T-helper 1 cell treated with Interleukin-12 subunit alpha and Interleukin-12 subunit beta and Interleukin-4 antibody, amounts not matched to agents 30 ng/mL and 1 ng/mL, for 36 hours (primary cell): ENCODE measurements at regions not wholly inside any gene's neighbourhood (a gene's known extent, or its start where the extent isn't known, plus 50 kb on each side); places are given as distances from the start of the nearest gene placed in this dataset.
"Not testable (repeated sequence)": the region's sequence is repeated elsewhere in the genome, so short reads cannot be mapped to it uniquely, and the experiment has no call there.

Experiments
- intact Hi-C: fragments of 100-400 bp; cut with micrococcal nuclease; formaldehyde crosslinking; loops from one replicate; pipeline ENCODE4 v1.15.1; 2024

- intact Hi-C loops = no loop called here
Measured at GRCh38 chr2:64250063-64250462, 105.8 kb upstream of the PELI1 start.

DNA sequence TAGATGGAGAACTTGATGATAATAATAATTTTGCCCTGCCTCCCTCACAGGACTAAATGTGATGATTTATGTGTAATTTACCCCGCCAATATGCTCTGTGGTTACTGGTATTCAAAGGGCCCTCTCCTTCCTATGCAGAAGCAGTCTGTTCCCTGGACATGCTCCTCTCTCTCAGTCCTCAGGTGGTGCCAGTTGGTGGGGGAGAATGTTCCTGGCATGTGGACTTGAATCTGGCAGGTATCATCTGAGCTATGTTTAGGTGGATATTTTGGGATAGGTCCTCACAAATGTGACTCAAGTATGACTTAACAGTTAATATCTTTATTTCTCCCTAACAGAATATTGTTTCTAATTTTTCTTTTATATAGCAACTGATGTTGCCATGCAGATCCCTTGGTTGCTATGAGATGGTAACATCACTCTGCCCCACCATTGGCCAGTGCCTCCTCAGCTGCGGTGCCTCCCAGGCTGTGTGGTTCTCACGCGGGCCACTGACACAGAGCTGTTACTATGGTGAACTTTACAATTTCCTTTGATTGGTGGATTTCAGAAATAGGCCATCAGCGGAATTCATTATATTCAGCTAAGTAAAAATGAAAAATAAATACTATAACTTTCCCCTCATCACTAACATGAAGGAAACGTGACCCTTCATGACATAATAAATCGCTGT lies 106.7 kb upstream of the PELI1 start:
- intact Hi-C loops = loop anchor here (1.0 kb wide), 1 partner anchor 8 kb away; no protein-coding TSS in a partner anchor

DNA sequence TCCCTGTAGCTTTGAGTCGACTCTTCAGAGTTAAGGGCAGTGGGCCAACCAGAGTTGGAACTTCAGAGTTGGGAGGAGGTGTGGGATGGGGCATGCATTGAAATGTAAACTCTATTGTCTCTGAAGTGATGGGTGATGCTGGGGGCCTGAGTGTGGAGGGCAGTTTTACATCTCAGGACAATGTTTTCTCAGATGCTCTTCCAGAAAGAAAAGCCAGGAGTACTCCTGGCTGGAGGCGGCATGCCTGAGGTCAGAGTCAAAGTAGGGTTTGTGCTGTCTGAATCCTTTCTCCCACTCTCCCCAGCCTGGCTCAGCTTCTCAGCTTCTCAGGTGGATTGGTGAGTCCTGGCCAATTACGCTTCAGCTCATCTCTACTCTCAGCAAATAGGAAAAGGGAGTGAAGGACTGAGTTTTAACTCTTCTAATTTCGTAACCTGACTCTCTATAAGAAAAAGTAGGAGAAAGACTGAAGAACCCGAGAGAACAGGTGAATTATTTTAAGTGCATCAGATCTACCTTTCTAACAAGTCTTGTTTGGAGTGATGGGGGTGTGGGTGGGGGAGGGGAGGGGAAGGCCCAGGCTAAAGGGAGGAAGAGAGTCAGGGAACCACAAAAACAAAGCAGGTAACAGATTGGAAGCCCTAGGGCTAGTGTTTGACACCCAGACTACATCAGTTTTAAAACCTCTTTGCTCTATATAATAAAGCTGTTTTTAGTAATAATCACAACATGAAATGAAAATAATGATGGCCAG lies 107.5 kb upstream of the PELI1 start:
- intact Hi-C loops = loop anchor here (1.0 kb wide), 1 partner anchor 8 kb away; no protein-coding TSS in a partner anchor

GRCh38 chr2:64252251-64252978 lies 108.2 kb upstream of the PELI1 start:
- intact Hi-C loops = not testable (repeated sequence)

DNA sequence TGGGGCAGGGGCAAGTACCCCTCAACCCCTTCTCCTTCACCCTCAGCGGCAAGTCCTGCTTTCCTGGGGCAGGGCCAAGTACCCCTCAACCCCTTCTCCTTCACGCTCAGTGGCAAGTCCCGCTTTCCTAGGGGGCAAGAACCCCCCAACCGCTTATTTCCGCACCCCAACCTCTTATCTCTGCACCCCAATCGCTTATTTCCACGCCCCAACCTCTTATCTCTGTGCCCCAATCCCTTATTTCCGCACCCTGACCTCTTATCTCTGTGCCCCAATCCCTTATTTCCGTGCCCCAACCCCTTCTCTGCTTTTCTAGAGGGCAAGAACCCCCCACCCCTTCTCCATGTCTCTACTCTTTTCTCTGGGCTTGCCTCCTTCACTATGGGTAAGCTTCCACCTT lies 109.2 kb upstream of the PELI1 start:
- intact Hi-C loops = not testable (repeated sequence)

DNA sequence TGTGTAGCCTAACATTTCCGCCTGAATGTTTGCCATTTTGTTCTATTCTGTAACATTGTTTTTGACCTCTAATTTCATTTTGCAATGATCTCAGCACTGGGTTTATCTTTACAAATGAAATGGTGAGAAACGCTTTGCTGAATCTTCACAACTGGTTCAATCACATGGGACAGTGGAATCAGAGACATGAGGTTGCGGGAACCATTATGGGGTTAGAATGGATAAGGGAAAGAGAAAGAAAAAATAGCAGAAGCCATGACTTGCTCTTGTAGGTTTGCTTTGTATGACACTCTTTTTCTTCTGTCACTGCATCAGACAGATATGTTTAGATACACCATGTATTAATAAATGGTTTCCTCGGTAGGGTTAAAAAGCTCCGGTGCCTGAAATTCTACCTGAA lies 114.3 kb upstream of the PELI1 start:
- intact Hi-C loops = no loop called here

DNA sequence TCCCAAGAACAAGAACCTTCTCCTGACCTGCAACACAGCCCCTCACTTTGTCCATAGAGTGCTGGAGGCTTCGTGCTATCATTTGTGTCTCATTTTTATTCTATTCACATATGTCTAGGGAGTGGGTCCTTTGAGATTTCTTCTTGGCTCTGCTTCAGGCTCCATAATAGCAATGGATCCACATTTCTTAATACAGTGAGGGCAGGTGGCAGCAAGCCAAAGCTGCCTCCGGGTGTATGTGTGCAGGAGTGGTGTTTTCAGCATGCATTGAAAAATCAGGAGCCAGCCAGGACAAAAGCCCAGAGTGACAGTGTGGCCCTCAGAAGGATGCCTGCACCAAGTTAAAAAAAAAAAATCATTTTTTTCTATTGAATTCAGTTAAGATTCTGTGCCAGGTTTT lies 115.1 kb upstream of the PELI1 start:
- intact Hi-C loops = loop anchor here (1.0 kb wide), 1 partner anchor 8 kb away; no protein-coding TSS in a partner anchor

DNA sequence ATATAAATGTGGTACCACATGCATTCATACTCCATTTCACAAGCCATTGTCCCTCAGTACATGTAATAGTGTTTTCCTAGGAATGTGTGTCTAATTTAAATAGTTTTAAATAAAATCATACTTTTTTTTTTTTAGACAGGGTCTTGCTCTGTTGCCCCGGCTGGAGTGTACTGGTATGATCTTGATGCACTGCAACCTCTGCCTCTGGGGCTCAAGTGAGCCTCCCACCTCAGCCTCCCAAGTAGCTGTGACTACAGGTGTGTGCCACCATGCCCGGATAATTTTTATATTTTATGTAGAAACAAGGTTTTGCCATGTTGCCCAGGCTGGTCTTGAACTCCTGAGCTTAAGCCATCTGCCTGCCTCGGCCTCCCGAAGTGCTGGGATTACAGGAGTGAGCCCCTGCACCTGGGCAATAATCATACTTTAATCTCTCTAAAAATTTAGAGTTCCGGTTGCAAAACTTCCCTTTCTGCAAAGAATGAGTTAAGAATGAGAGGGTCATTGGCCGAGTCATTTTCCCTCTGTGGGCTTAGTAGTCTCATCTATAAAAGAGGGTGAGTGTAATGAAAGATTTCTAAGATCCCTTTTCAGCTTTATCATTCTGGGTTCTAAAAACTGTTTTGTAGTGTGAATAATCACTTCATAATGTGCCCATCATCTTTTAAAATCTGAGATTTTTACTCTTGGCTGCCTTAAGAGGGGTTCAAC lies 116.0 kb upstream of the PELI1 start:
- intact Hi-C loops = loop anchor here (2.0 kb wide), 3 partner anchors 31 to 67 kb away; no protein-coding TSS in a partner anchor

DNA sequence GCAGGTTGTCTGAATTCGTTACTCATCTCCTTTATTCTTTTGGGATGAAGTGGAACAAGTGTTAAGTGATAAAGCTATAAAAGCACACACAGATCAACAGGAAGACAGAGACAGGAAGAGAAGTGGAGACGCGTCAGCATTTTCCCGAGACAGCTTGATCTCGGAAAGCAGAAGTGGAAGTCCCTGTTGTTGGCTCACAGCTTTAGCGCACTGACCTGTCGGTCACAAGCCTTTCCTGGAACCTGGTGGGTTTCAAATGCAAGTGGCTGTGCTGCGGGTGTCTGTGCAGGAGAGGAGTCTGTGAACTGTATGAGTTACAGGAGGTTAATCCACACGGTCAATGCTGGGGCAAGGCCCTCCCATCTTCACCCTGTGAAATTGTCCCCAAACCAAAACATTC lies 116.6 kb upstream of the PELI1 start:
- intact Hi-C loops = loop anchor here (2.0 kb wide), 3 partner anchors 32 to 66 kb away; no protein-coding TSS in a partner anchor

- intact Hi-C loops = no loop called here
Measured at GRCh38 chr2:64262071-64262470, 117.9 kb upstream of the PELI1 start.

DNA sequence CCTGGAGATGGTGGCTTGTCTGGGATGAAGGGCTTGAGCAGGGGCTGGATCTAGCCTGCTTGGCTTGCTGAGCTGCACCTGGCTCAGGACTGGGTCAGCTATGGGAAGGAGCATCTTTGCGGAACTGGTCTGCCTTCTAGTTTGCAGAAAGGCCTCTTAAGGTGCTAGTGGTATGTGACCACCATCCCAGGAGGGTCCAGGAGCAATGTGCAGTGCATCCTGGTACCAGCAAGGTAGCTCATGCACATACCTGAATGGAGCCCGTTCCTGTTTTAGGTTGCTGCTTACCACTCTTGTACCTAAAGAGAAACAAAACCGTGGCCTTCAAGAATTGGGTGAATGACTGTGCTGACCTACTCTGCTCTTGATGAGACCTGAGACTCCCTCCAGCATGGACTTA lies 118.6 kb upstream of the PELI1 start:
- intact Hi-C loops = no loop called here

GRCh38 chr2:64263315-64263714 lies 119.1 kb upstream of the PELI1 start:
- intact Hi-C loops = no loop called here

- intact Hi-C loops = no loop called here
Measured at GRCh38 chr2:64267699-64268098, 123.5 kb upstream of the PELI1 start.

DNA sequence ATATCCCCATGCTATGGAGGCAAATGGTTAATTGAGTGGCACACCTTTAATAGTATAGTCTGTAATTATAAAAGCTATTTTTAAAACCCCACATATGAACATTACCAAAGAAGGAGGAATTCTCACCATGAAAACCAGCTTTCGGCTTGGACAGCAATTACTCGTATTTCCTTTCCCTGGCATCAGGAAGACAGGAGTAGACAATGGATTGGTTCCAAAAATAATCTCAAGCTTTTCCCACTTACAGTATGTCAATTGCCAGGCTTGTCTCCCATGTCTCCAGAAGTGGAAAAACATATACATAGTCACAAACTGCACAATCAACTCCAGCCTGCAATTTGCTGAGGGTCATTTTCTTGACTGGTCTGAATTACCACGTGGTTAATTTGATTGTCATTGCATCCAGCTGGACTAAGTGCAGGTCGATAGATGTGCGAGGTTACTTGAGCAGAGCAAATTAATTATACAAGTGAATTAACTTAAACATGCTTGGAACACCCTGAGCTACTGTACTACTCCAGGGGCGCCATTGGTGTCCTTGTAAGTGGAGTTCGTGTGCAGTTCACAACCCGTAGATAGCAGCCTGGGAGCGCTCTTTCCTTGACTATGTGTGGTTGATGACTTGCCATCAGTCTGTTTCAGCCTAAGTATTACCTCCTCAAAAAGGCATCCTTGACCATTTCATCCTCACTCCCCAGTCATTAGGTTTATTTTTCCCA lies 124.3 kb upstream of the PELI1 start:
- intact Hi-C loops = no loop called here

GRCh38 chr2:64273524-64274398 lies 129.5 kb upstream of the PELI1 start:
- intact Hi-C loops = no loop called here

GRCh38 chr2:64274399-64275173 lies 130.4 kb upstream of the PELI1 start:
- intact Hi-C loops = no loop called here

GRCh38 chr2:64275174-64275466 lies 130.9 kb upstream of the PELI1 start:
- intact Hi-C loops = no loop called here

- intact Hi-C loops = no loop called here
Measured at GRCh38 chr2:64276417-64277095, 132.3 kb upstream of the PELI1 start.
